HG03066 (cell line): ENCODE measurements at regions not wholly inside any gene's neighbourhood (a gene's known extent, or its start where the extent isn't known, plus 50 kb on each side); places are given as distances from the start of the nearest gene placed in this dataset.

Experiments used
- ATAC-seq: cut with Tn5 transposase; IDR thresholded peaks from one replicate; pipeline ENCODE4 v1.9.1; 2021; ENCODE audit warnings: low read depth; ENCODE audit not compliant: unreplicated experiment

- no peak for ATAC-seq
Observed at GRCh38 chr3:144358191-144358590, 386.6 kb downstream of the DIPK2A start.

- no peak for ATAC-seq
Observed at GRCh38 chr3:144361002-144361401, 389.4 kb downstream of the DIPK2A start.

GRCh38 chr3:144362126-144362525, 390.5 kb downstream of the DIPK2A start:
- ATAC-seq, result no peak

GRCh38 chr3:144363856-144364255, 392.2 kb downstream of the DIPK2A start:
- no peak for ATAC-seq

- ATAC-seq, result no peak
Observed at GRCh38 chr3:144364737-144365136, 393.1 kb downstream of the DIPK2A start.

DNA sequence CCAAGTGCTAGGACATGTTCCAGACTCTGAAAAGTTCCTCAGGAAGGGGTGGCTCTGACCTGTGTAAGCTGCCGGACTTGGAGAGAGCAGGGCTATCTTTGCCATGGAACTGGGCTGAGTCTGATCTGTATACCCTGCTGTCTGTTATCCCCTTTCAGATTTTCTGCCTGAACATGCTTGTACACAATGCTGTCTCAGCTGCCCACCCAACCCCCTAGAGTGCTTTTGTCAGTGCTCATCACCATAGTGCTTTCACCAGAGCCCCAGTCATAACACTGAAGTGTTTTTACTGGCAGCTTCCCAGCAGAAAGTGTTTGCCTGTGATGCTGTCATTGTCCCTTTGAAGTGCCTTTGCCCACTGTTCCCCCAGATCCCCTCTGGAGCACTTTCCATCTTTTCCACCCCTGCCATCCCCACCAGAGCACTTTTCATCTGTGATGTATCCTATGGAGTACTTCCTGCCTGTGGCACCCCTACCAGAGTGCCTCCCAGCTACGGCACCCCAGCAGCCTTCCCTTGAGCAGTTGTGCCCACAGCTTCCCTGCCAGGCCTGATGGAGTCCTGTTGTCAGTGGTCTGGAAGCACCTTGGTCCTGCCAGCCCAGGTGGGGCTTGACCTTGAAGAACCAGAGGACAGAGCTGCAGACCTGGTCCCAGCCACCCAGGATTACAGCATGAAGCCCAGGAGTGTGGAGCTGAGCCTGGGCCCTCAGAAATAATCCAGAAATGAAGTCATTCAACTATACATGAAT, 397.7 kb downstream of the DIPK2A start:
- no peak for ATAC-seq

- no peak for ATAC-seq
Observed at GRCh38 chr3:144375088-144375487, 403.5 kb downstream of the DIPK2A start.

GRCh38 chr3:144380849-144381248, 409.2 kb downstream of the DIPK2A start:
- ATAC-seq, result no peak

- no peak for ATAC-seq
Observed at GRCh38 chr3:144381607-144382006, 410.0 kb downstream of the DIPK2A start.

GRCh38 chr3:144384241-144384979, 412.8 kb downstream of the DIPK2A start:
- ATAC-seq, result no peak

- no peak for ATAC-seq
Observed at GRCh38 chr3:144390786-144391185, 419.2 kb downstream of the DIPK2A start.

DNA sequence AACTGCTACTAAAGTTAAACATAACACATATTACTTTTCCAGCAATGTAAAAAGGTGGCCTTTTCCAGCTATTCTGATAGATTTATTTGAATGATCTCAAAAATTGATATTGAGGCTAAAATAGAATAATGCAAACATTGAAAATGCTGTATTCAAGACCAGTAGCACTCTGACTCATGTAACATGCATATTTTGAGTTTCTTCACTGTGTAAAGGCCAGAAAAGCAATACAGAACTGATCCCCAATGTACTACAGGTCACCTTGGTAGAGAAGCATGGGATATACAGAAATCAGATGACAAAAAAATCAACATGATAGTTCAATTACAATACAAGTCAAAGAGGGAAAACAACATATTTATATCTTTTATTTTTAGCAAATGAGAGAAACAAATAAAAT, 419.6 kb downstream of the DIPK2A start:
- no peak for ATAC-seq

DNA sequence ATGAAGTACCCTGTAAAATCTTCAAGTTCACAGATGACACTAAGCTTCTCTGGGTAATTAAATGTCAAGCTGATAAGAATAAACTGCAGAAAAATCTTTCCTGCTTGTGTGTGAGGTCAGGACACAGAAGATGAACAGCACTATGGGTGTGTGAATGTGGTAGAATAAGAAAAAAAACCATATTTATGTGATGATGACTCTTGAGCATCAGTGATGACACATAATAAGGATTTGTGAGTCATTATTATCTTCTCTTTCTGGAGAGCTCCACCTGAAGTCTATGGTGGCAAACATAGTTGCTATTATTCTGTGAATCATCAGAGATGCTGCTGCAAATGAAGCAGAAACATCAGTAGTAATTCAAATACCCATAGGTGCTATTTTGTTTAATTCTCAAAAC, 422.4 kb downstream of the DIPK2A start:
- ATAC-seq, result no peak

DNA sequence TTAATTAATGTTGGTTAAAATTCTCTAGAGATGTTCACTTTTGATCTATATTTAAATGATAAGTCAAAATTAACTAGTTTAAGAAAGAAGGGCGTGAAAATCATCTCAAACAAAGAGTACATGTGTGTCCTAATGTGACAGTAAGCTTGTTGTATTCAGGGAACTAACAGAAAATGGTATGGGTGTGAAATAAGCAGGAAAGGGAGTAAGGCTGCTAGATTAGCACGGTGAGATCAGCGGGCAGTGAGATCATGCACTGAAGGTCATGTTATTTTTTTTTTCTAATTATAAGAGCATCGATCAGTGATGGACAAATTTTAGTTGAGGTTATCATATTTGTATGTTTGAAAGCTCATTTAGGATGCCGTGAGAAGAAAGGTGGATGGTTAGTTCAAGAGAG, 430.8 kb downstream of the DIPK2A start:
- ATAC-seq, result no peak

DNA sequence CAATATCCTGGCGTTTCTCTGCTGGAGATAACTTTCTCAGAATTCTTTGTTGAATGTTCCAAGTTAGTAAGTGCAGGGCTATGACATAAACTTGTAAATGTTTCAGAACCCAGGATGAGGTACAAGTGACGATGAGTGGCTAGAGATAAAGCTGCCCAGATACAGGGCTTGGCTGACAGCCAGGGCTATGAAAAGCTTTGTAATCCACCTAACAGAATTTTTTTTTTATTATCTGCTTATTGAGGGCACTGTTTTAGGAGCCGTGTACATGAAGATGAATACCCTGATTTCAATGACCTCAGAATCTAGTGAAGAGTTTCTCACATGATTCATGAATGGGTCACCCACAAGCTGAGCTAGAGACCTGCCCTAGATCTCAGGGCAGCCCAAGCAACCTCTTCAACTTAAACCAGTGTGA, 431.4 kb downstream of the DIPK2A start:
- ATAC-seq, result no peak

GRCh38 chr3:144407335-144407734, 435.7 kb downstream of the DIPK2A start:
- no peak for ATAC-seq

- ATAC-seq, result no peak
Observed at GRCh38 chr3:144409319-144409718, 437.7 kb downstream of the DIPK2A start.

DNA sequence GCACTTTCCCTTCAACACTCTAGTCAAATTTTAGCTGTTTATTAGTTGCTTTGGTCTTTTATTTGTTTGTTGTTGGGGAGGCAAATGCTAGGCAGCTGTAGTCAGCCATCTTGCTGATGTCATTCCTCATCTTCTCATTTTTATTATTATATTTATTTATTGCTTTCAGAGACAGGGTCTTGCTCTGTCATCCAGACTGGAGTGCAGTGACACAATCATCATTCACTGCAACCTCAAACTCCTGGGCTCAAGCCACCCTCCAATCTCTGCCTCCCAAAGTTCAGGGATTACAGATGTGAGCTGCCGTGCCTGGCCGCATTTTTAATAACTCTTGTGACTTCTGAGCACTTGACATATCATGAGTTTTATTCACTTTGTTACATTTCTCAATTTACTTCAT, 441.4 kb downstream of the DIPK2A start:
- ATAC-seq, result no peak

GRCh38 chr3:144415492-144415891, 443.9 kb downstream of the DIPK2A start:
- ATAC-seq, result no peak

DNA sequence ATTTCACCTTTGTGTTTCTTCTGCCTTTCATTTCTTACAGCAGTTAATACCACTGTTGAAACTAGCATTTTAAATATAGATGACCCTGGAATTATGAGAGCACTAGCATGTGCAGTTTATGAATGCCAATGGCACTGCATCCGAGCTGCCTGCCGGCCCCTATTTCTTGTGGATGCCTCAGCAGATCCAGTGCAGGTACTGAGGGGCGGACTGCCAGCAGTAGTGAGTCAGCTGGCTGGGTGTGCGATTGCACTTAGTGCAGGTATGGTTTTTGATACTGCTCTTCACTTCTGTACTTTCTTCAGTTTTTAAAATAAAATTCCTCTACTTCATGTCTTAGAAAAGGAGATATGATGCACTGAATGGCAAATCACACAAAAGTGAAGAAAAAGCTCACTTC, 453.0 kb downstream of the DIPK2A start:
- no peak for ATAC-seq

DNA sequence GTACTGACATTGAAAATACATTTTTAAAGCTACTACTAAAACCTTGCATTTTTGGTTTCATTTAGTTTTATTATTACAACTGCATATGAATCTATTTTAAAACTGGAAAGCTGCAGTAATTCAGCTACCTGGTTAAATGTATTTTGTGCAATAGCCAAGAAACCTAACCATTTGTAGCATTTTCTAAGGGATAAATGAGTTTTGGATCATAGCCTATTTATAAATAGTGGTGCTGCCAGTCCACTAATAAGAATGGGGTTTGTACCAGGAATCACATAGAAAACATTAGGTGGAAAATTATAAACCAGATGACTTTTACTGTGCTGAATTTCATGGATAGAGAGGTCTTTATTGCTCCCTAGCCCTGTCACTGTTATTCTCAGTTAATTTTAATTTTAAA, 454.7 kb downstream of the DIPK2A start:
- ATAC-seq, result no peak

DNA sequence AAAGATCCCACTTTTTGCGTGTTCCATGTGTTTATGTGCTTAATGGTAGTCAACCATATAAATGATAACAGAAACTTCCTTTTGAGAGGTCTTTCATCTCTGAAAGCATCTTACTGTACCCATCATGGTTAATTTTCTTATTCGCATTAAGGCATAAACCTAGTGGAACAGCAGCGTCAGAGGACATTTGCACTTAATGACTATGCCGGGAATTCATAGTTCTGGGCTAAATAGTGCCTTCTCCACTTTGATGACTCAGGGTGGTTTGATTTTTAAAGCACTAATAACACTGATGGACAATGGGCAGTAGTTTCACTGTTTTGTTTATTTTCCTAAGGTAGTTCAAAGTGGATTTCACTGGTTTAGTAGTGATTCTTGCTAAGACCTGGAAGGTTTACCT, 455.3 kb downstream of the DIPK2A start:
- ATAC-seq, result no peak
